NK-92 treated with Interleukin-12 subunit alpha and Interleukin-12 subunit beta, amount 100 ng/mL, for 24 hours (cell line): ENCODE measurements at regions not wholly inside any gene's neighbourhood (a gene's known extent, or its start where the extent isn't known, plus 50 kb on each side); places are given as distances from the start of the nearest gene placed in this dataset.

Experiments used
- DNase-seq: peaks from one replicate; lab custom pipeline; 2025; lab: John Stamatoyannopoulos, UW

DNA sequence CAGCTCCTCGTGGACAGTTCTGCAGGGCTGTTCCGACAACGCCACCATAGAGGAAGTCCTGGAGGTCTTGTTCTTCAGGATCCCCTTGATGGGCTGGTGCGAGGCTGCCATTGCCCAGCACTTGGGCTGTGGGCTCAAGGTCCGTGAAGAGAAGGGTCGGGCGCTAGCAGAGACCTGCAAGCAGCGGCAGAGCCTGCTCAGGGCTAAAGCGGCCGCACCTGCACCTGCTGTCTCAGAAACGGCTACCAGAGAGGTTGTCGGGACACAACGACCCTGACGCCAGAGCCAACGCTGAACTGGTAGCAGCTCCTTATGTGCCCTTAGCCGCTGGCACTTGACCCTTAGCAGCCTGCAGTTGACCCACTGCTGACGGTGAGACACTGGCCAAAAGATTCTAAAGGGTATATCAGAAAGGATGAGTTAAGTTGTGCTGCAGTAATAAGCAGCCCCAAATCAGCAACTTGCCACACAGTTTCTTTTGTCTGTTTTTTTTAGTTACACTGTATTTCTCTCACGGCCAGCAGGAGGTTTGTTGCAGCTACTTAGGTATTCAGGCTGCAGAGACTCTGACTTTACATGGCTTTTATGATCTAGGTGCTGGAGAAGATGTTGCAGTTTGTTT is 55.5 kb upstream of the ST6GAL2 start:
- DNase-seq: no peak

DNA sequence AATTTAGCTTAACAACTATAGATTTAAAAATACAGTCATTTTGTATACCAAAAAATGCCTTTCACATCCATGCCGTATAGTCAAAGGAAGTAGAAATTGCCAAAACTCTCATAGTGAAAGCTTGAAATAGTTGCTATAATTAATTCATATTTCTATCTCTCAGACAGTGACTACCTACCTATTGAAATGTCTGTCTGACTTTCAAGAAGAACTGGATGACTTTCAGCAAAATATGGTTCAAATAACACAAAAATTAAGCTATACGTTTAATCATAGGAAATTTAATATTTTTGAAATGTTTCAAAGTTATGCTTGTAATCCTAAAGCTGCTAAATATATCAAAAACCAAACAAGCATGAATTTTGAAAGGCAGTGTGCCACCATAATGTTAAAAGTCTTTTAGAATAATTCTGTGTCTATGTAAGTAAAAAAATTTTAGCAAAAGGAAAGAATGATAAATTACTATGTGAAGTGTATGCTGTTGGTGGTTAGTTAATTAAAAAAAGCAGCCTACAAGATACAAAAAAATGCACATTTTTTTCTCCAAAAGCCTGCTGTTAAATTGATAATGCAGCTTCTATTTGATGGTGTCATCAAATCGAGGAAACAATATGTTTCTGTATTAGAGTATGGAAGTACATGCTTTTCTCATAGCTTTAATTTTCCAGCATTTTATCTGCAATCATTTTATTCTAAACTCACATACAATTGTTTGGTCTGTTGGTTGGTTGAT is 57.7 kb upstream of the ST6GAL2 start:
- DNase-seq: no peak

DNA sequence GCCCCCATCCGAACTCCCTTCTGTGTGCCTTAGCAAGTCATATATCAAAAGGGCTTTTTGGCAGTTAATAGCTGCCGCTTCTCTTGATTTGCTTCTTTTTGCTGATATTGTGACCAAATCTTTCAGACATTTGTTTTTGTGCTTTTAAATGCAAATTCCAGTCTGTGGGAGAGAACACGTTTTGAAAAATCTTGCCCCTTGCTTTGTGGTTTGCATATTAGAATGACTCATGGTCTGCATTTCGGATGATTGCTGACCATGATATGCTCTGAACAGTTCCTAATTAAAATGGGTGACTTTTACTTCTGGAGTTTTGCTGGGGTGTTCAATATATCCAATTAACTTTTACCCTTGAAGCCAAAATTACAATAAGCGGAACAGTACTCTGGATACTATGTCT is 58.2 kb upstream of the ST6GAL2 start:
- no peak for DNase-seq

DNA sequence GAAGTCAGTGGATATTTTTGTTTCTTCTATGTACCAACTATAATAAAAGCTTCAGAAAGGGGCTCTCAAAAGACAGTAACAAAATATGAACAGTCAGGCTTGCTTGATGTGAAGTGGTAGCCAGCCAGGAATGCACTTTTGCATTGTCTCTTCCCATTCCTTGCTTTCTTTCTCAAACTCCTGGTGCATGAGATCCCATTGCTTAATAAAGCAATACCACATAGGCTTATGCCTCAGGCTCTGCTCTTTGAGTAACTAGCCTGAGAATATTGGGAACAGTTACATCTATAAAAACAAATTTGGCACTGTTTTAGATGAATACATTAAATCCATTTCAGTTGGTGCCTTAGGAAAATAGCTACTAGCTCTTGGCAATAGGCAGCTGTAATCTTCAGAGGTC is 62.6 kb upstream of the ST6GAL2 start:
- DNase-seq: no peak

DNA sequence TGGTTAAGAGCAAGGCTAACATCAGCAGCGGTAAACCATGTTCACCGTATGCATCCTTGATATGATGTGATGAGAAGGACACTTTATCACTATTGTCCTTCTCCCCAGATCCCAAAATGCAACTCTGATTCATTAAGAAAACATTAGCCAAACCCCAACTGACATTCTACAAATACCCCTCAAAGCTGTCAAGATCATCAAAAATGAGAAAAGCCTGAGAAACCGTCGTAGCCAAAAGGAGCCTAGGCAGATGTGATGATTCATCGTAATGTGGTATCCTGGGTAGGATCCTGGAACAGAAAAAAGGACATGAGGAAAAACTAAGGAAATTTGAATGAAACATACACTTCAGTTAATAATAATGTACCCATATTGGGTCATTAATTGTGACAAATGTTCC is 67.3 kb upstream of the ST6GAL2 start:
- no peak for DNase-seq

DNA sequence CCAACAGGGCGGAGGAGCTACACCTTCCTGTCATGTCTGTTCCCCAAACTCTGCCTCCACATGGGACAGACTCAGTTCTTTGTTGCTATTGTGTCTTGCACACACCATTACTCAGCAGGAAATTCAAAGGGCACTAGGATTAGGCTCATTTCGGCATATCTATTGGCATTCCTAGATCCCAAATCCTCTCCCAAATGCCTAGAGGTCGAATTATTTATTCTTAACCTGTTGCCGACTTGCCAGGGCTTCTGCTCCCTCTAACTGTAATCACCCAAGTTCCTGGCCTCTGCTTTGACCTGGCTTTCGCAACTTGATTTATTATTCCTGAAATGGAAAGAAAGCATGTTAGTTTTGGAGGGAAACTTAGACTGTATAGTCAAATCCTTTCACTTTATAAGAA is 67.8 kb upstream of the ST6GAL2 start:
- no peak for DNase-seq

DNA sequence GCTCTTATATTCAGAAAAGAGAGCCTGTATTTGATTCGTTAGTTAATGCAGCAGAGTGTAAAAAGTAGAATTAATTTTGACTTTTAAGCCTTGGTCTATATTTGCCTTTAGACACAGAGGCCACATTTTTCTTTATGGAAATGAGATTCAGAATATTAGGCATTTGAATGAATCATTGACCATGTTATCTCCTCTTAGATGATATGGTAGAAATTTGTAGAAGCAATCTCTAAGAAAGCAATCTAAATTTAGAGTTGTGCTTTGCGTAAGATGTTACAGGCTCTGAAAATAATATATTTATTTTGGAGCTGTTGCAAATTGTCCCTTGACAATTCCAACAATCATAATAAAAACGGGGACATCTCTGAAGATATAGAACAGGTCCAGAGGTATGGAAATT is 68.3 kb upstream of the ST6GAL2 start:
- DNase-seq: no peak

DNA sequence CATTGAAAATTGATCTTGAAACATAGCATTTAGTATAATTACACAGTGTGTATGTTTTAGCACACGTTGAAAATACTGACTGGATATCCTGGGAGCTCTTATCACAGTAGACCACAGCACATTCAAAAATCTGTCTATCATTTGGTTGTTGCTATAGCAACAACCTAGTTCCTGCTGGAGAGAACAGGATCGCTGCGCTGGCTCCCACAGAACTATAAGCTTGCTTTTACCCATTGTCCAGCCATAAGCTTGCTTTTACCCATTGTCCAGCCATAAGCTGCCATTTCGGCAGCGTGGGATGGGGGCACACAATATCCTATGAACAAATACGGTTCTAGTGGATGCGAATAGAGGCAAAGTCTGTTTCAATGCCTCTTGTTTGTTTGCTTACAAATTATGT is 70.4 kb upstream of the ST6GAL2 start:
- DNase-seq: no peak

DNA sequence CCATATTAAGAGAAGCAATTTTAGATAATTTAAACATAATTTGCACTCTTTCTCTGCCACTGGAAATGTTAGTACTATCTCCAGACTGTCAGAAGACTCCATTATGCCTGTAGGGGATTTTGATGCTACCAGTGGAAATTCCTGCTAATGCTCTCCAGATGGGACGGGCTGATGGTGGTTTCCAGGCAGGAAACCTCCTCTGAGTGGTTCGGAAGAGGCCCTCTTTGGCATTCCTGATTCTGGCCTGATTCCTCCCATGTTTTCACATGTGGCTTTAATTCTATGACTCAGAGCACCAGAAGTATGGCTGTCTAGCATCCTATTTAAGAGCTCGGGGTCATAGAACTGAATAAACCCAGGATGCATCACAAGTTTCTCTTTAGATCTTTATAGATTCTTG is 70.9 kb upstream of the ST6GAL2 start:
- DNase-seq: no peak

DNA sequence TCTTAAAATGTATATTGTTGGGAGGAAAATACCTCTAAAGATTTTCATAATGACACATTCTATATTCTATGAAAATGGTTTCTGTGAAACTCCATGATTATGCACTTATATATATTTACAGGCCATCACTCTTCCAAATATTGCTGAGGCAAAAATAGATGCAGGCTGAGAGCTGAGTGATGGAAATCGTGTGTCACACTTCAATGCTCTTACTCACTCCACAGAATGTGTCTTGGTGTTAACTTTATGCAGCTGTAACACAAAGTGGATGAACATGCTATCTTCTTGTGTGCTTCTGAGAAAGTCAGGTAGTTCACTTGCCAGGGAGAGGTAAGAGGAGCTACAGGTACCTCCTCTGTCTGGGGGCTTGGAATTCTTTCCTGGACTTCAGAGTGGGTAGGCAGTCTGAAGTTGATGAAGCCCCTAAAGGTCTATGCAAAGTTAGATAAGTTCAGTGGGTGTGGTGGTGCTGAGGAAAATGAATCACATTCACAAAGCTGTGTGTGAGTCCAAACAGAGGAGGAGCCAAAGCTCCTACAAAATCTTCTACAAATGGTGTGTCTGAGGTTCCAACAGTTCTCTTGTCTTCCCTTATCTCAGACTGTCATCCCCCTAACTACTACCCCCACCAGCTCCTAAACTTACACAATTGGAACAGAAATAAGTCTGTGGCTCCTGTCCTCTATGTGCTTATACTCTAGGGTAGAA is 74.2 kb upstream of the ST6GAL2 start:
- no peak for DNase-seq

DNA sequence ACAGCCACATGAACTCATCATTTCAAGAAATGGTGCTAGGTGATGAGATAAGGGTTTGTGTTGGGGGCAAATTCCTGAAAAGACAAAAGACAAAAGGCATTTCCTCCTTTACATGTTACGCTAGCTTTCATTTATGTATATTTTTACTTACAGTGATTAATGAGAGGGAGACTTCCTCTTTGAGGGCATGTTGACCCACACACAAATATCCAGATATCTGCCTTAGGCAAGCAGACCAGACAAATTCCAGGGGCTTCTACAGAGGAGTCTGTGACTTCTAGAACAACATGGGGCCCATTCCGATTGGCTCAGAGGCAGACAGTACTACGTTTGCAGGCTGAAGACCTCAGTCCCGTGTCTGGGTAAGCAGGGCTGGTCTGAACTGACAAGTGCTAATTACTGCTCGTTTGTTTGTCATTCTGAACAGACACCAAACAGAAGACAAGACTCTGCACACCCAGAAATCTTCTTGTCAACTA is 74.8 kb upstream of the ST6GAL2 start:
- no peak for DNase-seq

DNA sequence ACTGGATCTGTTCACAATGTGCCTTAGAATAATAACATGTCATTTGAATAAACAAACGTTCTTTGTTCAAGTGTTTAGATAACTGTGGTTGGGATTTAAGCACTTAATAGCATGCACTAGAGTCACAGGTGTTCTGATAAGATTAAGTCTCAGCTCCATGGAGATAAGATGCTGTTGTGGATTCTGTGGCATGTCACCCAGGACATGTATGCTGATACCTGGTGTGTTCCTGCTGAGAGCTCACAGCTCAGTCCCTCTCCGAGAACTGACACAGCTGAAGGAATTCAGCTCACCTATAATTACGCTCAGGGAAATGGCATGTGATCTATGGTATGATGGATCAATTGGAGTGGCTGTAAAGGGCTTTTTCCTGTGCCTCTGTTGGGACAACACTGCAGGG is 75.4 kb upstream of the ST6GAL2 start:
- no peak for DNase-seq

DNA sequence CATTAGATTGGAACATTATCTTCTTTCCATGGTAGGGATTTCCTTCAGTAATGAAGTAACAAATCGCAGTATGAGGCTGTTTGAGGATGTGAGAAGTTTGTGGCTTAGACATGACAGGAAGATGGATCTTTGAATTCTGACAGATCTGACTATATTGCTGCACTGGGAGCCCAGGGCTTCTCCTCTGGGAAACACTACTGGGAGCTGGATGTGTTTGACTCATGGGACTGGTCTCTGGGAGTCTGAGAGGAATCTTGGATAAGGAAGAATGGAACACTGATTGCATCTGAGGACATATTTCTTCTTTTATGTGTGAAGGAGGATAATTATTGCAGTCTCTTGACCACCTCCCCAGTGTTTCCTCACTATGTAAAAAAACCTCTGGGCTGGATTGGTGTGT is 77.2 kb upstream of the ST6GAL2 start:
- no peak for DNase-seq

DNA sequence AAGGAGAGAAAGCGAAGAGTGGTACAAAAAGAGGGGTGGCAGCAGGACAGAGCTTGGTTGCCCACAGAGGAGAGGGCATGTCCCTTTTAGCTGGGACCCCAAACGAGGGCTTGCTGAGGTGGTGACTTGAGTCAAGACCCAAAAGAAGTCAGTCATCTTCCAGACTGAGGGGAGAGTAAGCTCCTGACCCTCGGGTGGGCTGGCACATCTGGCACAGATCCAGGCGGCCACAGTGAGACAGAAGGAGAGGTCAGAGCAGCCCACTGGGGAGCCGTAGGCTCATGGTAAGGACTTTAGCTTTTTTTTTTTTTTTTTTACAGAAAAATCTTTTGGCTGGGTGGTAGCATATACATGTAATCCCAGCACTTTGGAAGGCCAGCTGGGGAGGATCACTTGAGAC is 77.9 kb upstream of the ST6GAL2 start:
- DNase-seq: no peak

DNA sequence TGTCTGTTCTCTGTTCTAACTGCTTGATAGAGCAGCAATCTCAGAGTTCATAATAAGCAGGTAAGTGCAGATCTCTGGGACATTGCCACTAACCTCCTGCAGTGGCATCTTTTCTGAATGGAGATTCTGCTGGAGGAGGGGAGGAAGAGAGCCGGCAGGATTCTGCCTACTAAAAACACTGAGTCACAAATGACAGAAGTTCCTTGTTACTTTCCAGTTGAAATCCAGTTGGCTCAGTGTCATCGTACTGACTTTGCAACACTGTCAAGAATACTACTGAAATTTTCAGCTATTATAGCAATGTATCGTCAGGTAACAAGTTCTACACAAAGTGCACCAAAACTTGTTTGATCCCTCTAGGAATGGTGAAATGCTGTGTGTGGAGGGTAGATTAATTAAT is 79.6 kb upstream of the ST6GAL2 start:
- DNase-seq: no peak

DNA sequence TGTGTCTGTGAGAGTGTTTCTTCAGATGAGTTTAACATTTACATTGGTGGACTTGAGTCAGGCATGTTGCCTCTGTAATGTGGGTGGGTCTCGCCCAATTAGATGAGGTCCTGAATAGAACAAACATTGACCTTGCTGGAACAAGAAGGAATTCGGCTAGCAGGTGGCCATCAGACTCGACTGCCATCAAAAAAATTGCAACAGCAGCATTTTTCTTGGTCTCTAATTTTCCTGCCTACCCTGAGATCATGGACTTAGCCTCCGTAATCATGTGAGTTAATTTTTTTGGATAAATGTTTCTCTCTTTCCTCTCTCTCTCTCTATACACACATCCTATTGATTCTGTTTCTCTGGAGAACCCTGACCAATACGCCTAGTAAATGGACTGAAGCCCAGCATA is 83.8 kb upstream of the ST6GAL2 start:
- no peak for DNase-seq

DNA sequence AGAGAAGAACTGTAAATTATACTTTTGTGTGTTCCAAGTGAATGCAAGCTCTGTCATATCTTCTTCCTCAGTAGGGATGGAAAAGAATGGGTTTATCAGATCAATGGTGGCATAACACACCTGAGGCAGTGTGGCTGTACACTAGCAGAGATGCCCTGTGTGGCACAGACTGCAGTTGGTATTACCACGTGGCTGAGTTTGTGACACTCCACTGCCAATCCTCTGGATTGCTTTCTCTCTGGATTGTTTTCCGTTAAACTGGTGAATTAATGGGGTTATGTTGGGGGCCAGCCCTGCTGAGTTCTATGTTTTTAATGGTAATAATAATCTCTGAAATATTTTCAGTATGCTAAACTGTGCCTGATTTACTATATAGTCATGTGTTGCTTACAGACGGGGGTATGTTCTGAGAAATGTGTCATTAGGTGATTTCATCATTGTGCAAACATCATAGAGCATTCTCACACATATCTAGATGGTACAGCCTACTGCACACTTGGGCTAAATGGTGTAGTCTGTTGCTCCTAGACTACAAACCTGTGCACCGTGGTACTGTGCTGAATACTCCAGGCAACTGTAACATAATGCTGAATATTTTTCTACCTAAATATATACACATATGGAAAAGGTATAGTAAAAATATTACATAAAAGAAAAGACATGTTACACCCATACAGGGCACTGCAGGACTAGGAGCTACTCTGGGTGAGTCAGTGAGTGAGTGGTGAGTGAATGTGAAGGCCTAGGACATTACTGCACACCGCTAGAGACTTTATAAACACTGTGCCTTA is 84.7 kb upstream of the ST6GAL2 start:
- no peak for DNase-seq

DNA sequence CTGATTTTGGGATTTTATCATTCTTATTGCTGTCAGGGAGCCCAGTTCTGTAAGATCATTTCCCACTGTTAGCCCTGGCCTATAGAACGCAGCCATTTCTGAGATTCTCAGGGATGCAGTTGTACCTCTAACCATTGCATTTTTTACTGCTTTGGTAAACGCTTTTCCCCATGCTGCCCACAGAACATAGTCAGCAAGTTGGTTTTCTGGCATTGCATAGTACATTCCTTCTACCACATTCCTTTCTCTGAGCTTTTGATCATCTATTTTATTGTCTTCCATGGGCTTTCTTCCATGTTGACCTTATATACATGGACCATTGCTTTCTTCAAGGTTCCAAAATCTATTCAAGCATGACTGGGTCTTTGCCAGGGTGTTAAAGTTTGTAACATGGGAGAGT is 86.8 kb upstream of the ST6GAL2 start:
- no peak for DNase-seq

DNA sequence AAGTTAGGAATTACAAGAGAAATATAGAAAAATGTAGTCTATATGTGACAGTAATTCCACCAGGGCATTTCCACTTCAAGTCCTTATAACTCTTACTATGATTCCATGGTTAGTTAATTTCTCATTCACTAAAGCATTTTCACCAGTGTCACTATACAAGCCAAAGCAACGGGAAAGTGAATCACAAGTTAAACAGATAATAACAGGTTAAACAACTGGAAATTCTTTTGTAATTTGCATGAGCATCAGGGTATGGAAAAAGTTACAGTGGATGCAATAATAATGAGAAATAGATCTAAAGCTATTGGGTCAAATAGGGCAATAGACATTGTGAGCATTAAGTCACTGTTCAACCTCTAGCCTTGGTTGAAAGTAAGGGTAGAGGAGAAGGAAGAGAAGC is 88.9 kb upstream of the ST6GAL2 start:
- DNase-seq: no peak

DNA sequence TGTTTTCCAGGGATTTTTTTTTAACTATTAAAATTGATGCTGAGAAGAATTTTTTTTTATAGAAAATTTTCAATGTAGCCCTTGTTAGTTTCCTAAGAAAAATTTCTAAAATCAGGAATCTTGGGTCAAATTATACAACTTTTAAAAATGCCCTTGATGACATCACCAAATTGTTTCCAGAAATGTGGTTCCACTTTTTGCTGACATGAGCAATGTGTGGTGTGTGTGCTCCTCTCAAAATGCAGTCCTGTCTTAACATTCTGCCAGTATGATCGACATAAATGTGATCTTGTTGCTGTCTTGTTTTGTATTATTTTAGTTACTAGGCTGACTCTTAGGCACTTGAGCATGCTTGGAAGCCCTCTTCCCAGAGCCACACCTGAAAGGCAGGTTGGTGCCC is 89.7 kb upstream of the ST6GAL2 start:
- DNase-seq: no peak

DNA sequence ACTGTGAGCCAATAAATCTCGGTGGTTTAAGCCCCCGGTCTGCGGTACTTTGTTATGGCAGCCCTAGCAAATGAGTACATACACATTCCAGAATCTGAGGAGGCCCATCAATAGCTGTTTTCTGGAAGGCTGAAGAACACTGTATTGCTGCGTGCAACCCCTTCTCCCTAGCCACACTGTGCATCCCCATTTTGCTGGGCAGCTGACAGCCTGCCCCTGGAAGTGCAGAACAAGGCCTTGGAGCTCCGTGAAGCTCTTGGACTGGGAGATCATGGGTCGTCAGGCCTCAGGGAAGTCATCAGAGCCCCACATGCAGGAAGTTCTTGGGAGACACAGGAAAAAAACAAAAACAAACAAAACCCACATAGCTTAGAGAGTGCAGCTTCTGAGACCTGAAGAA is 90.6 kb upstream of the ST6GAL2 start:
- no peak for DNase-seq

DNA sequence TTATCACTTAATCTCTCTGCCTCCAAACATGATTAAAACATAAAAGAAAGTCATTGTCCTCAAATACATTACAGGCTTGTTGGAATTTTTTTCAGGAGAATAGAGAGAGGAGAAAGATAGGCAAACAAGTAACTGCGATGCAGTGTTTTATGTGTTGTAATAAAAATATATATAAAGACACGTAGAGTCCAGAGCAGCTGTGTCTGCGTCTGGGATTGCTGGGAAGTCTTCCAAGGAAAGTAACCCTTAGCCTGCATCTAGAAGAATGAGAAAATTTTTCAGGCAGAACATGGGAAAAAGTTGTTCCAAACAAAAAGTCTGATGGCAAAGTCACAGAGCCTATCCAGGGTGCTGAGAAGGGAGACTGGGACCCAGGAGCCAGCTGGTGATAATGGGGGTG is 91.8 kb upstream of the ST6GAL2 start:
- DNase-seq: no peak

DNA sequence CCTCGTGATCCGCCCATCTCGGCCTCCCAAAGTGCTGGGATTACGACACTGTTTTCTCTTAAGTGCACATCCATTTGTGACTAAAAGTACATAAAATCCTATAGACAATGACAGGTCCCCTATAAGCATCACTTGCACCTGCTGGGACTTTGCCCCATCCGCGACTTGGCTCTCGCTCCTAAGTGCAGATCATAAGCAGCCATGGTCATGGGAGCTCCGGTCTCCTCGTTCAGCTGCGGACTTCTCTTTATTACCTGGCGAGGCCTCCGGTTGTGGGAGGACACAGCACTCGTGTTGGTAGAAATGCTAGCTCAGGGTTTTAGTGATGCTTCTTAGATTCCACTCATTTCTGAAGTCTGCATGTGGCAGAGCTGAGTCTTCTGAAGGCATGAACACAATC is 92.7 kb upstream of the ST6GAL2 start:
- DNase-seq: no peak
